ENCODE measurements at regions not wholly inside any gene's neighbourhood (a gene's known extent, or its start where the extent isn't known, plus 50 kb on each side); places are given as distances from the start of the nearest gene placed in this dataset.

DNA sequence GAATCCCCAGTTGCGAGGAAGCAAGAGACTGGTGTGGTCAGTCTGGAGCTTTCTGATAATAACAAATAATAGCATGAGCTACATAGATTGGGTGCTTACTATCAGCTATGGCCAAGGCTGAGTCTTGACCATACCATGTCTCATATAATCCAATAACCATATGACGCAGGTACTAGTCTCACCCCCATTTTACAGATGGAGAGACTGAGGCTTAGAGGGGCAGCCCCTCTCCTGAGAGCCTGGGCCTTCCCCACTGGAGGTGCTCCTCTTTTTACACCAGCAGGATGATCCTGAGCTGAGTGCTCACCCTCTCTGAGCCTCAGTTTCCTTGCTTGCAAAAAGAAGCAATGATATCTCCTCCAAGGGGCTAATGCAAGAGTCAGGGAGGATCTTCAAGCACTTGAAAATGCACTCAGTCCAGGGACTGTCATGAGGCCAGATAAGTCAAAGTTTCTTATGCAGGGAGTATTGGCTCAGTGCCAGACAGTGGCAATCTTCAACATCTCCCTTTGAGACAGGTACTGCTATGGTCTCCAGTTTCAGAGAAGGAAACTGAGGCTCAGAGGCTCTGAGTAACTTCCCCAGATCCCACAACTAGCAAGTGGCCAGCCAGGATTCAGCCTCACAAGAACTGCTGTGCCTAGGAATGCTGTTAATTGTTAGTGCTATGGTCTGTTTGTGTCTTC lies 149.7 kb downstream of the TFCP2L1 start:
- TF ChIP-seq GATA2 (IDR thresholded peaks at IDR 0.05; ENCODE audit: low read depth, low read length) = no peak
- no peak for TF ChIP-seq GATA3 (IDR thresholded peaks at IDR 0.05; ENCODE audit: low read depth, low read length)

DNA sequence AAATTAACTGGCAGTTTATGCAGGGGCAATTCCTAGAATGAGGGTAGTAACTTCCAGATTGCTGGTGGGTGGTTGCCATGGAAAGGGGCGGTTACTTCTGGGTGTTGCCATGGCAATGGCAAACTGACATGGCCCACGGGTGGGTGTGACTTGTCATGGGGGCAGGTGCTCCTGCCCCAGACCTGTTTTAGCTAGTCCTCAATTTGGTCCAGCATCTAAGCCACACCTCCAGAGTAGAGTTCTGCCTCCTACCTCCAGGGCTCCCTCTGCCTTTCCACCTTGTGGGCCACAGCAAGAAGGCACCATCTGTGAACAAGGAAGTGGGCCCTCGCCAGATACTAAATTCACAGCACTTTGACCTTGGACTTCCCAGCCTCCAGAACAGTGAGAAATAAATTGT lies 148.7 kb downstream of the TFCP2L1 start:
- TF ChIP-seq GATA3 (IDR thresholded peaks at IDR 0.05; ENCODE audit: low read depth, low read length) = no peak
- no peak for TF ChIP-seq GATA2 (IDR thresholded peaks at IDR 0.05; ENCODE audit: low read depth, low read length)

DNA sequence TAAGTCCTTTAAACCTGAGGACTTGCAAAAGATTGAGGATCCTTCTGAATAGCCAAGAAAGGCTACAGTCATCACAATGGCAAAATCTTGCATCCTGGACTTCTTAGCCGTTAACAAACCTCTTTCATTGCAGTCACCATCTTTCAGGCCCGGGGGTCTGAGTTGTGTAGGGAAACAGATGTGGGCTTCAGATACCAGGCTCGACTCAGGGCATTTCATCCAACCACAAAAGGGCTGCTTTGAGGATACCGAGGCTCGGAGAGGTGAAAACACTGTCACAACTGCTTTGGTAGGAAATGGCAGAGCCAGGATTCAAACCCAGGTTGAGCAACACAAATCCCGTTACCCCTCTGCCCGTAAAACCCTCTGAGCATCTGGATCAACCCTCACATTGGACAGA lies 147.4 kb downstream of the TFCP2L1 start:
- TF ChIP-seq GATA3 (IDR thresholded peaks at IDR 0.05; ENCODE audit: low read depth, low read length) (no peak), GATA2 (IDR thresholded peaks at IDR 0.05; ENCODE audit: low read depth, low read length) (no peak)

GRCh38 chr2:121140734-121141133 lies 144.3 kb downstream of the TFCP2L1 start:
- TF ChIP-seq GATA3 (IDR thresholded peaks at IDR 0.05; ENCODE audit: low read depth, low read length) (no peak), GATA2 (IDR thresholded peaks at IDR 0.05; ENCODE audit: low read depth, low read length) (no peak)

DNA sequence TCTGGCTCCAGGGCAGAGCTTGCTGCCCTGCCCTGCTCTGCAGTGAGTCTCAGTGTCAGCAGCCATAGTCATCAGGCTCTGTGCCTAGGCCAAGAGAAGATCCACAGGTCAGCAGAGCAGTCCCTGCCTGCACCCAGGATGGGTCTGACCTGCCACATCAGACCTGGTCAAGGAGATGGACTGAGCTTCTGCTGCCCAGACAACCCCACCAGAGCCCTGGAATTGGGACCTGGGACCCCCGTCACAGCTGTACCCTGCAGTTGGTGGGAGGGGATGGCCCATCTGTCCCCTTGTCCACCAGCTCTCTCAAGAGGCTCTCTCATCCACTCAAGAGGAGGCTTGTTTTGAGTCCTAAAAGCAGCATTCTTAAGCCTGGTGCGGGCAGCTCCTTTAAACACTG lies 142.6 kb downstream of the TFCP2L1 start:
- TF ChIP-seq GATA2 (IDR thresholded peaks at IDR 0.05; ENCODE audit: low read depth, low read length) (no peak), GATA3 (IDR thresholded peaks at IDR 0.05; ENCODE audit: low read depth, low read length) (no peak)

- TF ChIP-seq GATA2 (IDR thresholded peaks at IDR 0.05; ENCODE audit: low read depth, low read length) = no peak
- no peak for TF ChIP-seq GATA3 (IDR thresholded peaks at IDR 0.05; ENCODE audit: low read depth, low read length)
Observed at GRCh38 chr2:121144111-121144510, 140.9 kb downstream of the TFCP2L1 start.

- TF ChIP-seq GATA2 (IDR thresholded peaks at IDR 0.05; ENCODE audit: low read depth, low read length) (no peak), GATA3 (IDR thresholded peaks at IDR 0.05; ENCODE audit: low read depth, low read length) (no peak)
Observed at GRCh38 chr2:121146630-121147029, 138.4 kb downstream of the TFCP2L1 start.

- TF ChIP-seq GATA2 (IDR thresholded peaks at IDR 0.05; ENCODE audit: low read depth, low read length) = no peak
- no peak for TF ChIP-seq GATA3 (IDR thresholded peaks at IDR 0.05; ENCODE audit: low read depth, low read length)
Observed at GRCh38 chr2:121147766-121148165, 137.2 kb downstream of the TFCP2L1 start.

GRCh38 chr2:121148481-121148880 lies 136.5 kb downstream of the TFCP2L1 start:
- no peak for TF ChIP-seq GATA2 (IDR thresholded peaks at IDR 0.05; ENCODE audit: low read depth, low read length)
- TF ChIP-seq GATA3 (IDR thresholded peaks at IDR 0.05; ENCODE audit: low read depth, low read length) = no peak

DNA sequence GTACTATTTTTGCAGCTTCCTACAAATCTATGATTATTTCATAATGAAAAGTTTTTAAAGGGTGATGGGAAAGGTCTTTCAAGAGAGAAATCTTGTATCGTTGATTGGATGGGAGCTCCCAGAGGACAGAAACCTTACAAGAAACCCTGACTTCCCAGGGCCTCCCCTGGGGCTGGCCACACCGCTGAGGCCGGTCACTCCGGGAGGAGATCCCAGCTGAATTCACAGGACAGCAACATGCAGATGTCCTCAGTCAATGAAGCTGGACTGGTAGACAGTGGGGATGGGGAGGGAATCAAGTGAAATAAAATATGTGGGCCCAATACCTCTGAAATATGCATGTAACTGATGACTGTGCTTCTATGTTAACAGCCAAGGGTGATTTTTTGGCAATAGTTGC lies 135.6 kb downstream of the TFCP2L1 start:
- no peak for TF ChIP-seq GATA2 (IDR thresholded peaks at IDR 0.05; ENCODE audit: low read depth, low read length)
- no peak for TF ChIP-seq GATA3 (IDR thresholded peaks at IDR 0.05; ENCODE audit: low read depth, low read length)

DNA sequence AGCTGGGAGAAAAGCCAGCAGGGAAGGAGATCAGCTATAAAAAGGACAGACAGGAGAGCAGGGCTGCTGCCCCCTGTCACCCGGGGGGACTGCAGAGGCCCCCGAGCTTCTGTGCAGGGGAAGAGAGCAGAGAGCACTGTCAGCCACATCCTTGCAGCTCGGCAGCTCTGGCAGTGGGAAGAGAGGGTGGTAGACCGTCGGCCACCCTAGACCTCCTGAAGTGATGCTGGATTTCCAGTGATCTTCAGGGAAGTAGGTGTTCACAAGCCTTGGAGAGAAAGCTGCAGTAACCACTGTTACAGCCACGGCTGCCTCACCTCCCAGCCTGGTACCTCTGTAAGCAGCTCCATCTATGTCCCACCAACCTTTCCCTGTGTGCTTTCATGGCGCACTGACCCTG lies 134.9 kb downstream of the TFCP2L1 start:
- TF ChIP-seq GATA3 (IDR thresholded peaks at IDR 0.05; ENCODE audit: low read depth, low read length) = no peak
- TF ChIP-seq GATA2 (IDR thresholded peaks at IDR 0.05; ENCODE audit: low read depth, low read length) = no peak

DNA sequence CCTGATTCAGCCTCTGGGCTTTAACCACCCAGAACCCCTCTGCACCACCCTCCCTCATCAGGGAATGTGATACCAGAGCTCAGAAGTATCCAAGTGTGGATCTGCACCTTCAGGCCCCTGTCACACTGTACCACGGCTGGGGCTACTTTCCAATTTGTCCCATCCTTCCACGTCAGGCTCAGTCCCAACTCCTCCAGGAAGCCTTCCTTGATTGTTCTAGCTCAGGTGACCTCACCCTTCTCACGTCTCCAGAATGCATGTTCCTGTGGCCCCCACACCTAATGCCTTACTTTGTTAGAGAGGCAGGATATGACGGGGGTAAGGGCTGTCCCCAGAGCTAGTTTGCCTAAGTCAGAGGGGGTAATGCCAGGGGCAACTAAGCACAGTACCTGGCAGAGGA lies 134.3 kb downstream of the TFCP2L1 start:
- no peak for TF ChIP-seq GATA3 (IDR thresholded peaks at IDR 0.05; ENCODE audit: low read depth, low read length)
- no peak for TF ChIP-seq GATA2 (IDR thresholded peaks at IDR 0.05; ENCODE audit: low read depth, low read length)

DNA sequence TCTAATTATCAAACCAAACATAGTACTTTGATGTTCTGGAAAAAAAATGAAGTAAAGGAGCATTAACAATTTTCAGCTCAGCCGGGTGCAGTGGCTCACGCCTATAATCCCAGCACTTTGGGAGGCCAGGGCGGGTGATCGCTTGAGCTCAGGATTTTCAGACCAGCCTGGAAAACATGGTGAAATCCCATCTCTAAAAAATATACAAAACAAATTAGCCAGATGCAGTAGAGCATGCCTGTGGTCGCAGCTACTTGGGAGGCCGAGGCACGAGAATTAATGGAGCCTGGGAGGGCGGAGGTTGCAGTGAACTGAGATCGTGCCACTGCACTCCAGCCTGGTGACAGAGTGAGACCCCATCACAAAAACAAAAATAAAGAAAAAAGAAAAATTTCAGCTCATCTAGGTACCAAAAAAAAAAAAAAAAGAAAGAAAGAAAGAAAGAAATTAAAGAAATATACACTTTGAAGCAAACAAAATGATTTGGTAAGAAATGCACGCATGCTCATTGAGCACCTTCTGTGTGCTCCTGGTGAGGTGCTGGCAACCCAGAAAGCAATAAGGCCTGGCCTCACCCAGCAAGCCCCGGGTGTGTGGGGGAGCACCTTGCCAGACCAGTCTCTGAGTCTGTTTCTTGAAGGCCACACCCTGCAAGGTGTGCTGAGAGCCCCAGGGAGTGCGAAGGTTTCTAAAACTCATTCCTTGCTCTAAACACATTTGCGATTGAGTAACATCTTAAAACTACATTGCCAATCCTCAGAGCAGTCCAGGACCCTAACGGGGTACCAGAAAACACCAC lies 133.5 kb downstream of the TFCP2L1 start:
- TF ChIP-seq GATA3 (IDR thresholded peaks at IDR 0.05; ENCODE audit: low read depth, low read length) (no peak), GATA2 (IDR thresholded peaks at IDR 0.05; ENCODE audit: low read depth, low read length) (no peak)

DNA sequence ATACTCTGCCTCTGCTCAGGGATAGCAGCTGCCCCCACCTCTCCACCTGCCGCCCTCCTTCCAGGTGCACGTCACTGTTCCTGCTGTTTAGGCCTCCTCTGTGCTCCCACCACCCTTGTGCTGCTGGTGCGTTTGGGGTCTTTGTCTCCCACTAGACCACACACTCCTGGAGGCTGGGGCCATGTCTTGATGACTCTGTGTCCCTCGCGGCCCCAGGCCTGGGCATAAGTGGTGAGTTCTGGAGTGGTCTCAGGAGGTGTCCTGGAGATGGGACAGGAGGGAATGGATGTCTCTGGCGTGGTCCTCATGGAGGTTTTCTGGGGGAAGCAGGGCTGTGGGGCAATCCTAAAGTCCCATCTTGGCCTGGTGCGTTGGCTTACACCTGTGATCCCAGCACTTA lies 132.1 kb downstream of the TFCP2L1 start:
- TF ChIP-seq GATA2 (IDR thresholded peaks at IDR 0.05; ENCODE audit: low read depth, low read length) (no peak), GATA3 (IDR thresholded peaks at IDR 0.05; ENCODE audit: low read depth, low read length) (no peak)

DNA sequence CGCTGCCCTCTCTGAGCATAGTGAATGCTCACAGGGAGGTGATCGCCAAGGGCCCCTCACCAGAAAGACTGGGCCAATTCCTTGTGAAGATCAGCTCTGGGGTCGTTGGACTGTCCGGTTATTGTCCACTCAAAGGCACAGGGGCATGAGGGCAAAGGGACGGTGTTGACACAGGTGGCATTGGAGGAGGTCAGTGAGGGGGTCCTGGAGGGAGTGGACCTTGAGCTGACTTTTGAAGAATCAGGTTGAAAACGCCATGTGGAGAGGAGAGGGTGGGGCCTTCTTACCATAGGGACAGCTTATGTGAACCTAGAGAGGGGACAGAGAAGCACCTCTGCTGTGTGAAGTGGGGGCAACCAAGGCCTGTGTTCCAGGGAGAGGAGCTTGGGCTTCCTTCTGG lies 131.5 kb downstream of the TFCP2L1 start:
- TF ChIP-seq GATA3 (IDR thresholded peaks at IDR 0.05; ENCODE audit: low read depth, low read length) (no peak), GATA2 (IDR thresholded peaks at IDR 0.05; ENCODE audit: low read depth, low read length) (no peak)

Data from SH-SY5Y (cell line).